HL-60 (cell line): ENCODE measurements at regions not wholly inside any gene's neighbourhood (a gene's known extent, or its start where the extent isn't known, plus 50 kb on each side); places are given as distances from the start of the nearest gene placed in this dataset.

Experiments
- CTCF ChIP-seq: IDR thresholded peaks from one replicate; pipeline ENCODE4 v1.5.1; 2011; ENCODE audit warnings: low read length, control low read depth, inconsistent platforms; ENCODE audit not compliant: insufficient read depth
- REST ChIP-seq: IDR thresholded peaks from 2 replicates; pipeline ENCODE4 v1.6.1; 2012; ENCODE audit warnings: low read depth; ENCODE audit not compliant: insufficient replicate concordance
- SPI1 ChIP-seq: IDR thresholded peaks from 2 replicates; pipeline ENCODE4 v1.6.1; 2012; ENCODE audit warnings: low read depth, mild to moderate bottlenecking, borderline replicate concordance

GRCh38 chr7:63071396-63071795, 927.3 kb upstream of the ZNF722 start:
- TF ChIP-seq CTCF (no peak), REST (no peak), SPI1 (no peak)
